H9 (cell line): ENCODE measurements at regions not wholly inside any gene's neighbourhood (a gene's known extent, or its start where the extent isn't known, plus 50 kb on each side); places are given as distances from the start of the nearest gene placed in this dataset.

ENCODE experiments used
- DNase-seq: peaks from one replicate; pipeline ENCODE4 v3.0.0-alpha.2; 2017
- H2AFZ ChIP-seq: one replicate; pipeline ENCODE4 v1.6.1; 2013; ENCODE audit warnings: mild to moderate bottlenecking, low read length, control low read depth, moderate library complexity
- H2AK5ac ChIP-seq: 2 replicates; pipeline ENCODE4 v1.6.1; 2013; ENCODE audit warnings: low read length, control low read depth, mixed read lengths; ENCODE audit not compliant: insufficient read length
- H2BK120ac ChIP-seq: one replicate; pipeline ENCODE4 v1.6.1; 2013; ENCODE audit warnings: low read depth, mild to moderate bottlenecking, low read length, control low read depth, inconsistent platforms; ENCODE audit not compliant: poor library complexity, severe bottlenecking
- H2BK12ac ChIP-seq: 2 replicates; pipeline ENCODE4 v1.6.1; 2013; ENCODE audit warnings: low read length, control low read depth, mixed read lengths, low read depth; ENCODE audit not compliant: insufficient read length
- H2BK15ac ChIP-seq: 2 replicates; pipeline ENCODE4 v1.6.1; 2013; ENCODE audit warnings: low read depth, low read length, control low read depth
- H2BK20ac ChIP-seq: one replicate; pipeline ENCODE4 v1.6.1; 2013; ENCODE audit warnings: low read depth, mild to moderate bottlenecking, low read length, control low read depth, inconsistent platforms; ENCODE audit not compliant: poor library complexity, severe bottlenecking
- H2BK5ac ChIP-seq: 2 replicates; pipeline ENCODE4 v1.6.1; 2013; ENCODE audit warnings: low read length, control low read depth, mixed read lengths; ENCODE audit not compliant: insufficient read length
- H3K14ac ChIP-seq: 2 replicates; pipeline ENCODE4 v1.6.1; 2013; ENCODE audit warnings: low read length, control low read depth; ENCODE audit not compliant: insufficient read depth
- H3K18ac ChIP-seq: 2 replicates; pipeline ENCODE4 v1.6.1; 2013; ENCODE audit warnings: low read depth, mild to moderate bottlenecking, mixed read lengths, low read length, control low read depth; ENCODE audit not compliant: insufficient read length
- H3K23ac ChIP-seq: 2 replicates; pipeline ENCODE4 v1.6.1; 2013; ENCODE audit warnings: low read length, control low read depth, mixed read lengths, low read depth; ENCODE audit not compliant: insufficient read length
- H3K23me2 ChIP-seq: 2 replicates; pipeline ENCODE4 v1.6.1; 2013; ENCODE audit warnings: low read depth, mild to moderate bottlenecking, mixed read lengths, low read length, control low read depth; ENCODE audit not compliant: insufficient read length, poor library complexity, severe bottlenecking
- H3K27ac ChIP-seq: 2 replicates; pipeline ENCODE4 v1.5.1; 2013; ENCODE audit warnings: low read length, control low read depth, mixed read lengths, low read depth; ENCODE audit not compliant: insufficient read length
- H3K27me3 ChIP-seq: 2 replicates; pipeline ENCODE4 v1.6.1; 2013; ENCODE audit warnings: low read length, control low read depth, inconsistent platforms; ENCODE audit not compliant: insufficient read depth
- H3K4ac ChIP-seq: 2 replicates; pipeline ENCODE4 v1.6.1; 2013; ENCODE audit warnings: low read depth, mild to moderate bottlenecking, control low read depth, inconsistent platforms, low read length, moderate library complexity
- H3K4me1 ChIP-seq: 2 replicates; pipeline ENCODE4 v1.6.1; 2013; ENCODE audit warnings: low read length, control low read depth, inconsistent platforms; ENCODE audit not compliant: insufficient read depth
- H3K4me2 ChIP-seq: 2 replicates; pipeline ENCODE4 v1.6.1; 2013; ENCODE audit warnings: low read length, control low read depth, mixed read lengths; ENCODE audit not compliant: insufficient read length, insufficient read depth
- H3K56ac ChIP-seq: 2 replicates; pipeline ENCODE4 v1.6.1; 2013; ENCODE audit warnings: low read depth, mild to moderate bottlenecking, mixed read lengths, low read length, control low read depth; ENCODE audit not compliant: insufficient read length
- H3K79me1 ChIP-seq: 2 replicates; pipeline ENCODE4 v1.6.1; 2013; ENCODE audit warnings: low read depth, mild to moderate bottlenecking, moderate library complexity, low read length, control low read depth, inconsistent platforms; ENCODE audit not compliant: insufficient read depth, poor library complexity, severe bottlenecking
- H3K79me2 ChIP-seq: 2 replicates; pipeline ENCODE4 v1.6.1; 2013; ENCODE audit warnings: low read length, control low read depth, inconsistent platforms; ENCODE audit not compliant: insufficient read depth
- H3K9ac ChIP-seq: 2 replicates; pipeline ENCODE4 v1.6.1; 2013; ENCODE audit warnings: low read length, control low read depth, mixed read lengths; ENCODE audit not compliant: insufficient read length; ENCODE audit errors: extremely low read depth
- H3K9me3 ChIP-seq: one replicate; pipeline ENCODE4 v1.6.1; 2013; ENCODE audit warnings: low read depth, low read length, inconsistent platforms; ENCODE audit not compliant: control insufficient read depth
- H3T11ph ChIP-seq: one replicate; pipeline ENCODE4 v1.6.1; 2013; ENCODE audit warnings: mild to moderate bottlenecking, low read length, control low read depth, inconsistent platforms
- H4K20me1 ChIP-seq: one replicate; pipeline ENCODE4 v1.6.1; 2013; ENCODE audit not compliant: control insufficient read depth, insufficient read length, insufficient read depth
- H4K5ac ChIP-seq: 2 replicates; pipeline ENCODE4 v1.6.1; 2013; ENCODE audit warnings: low read depth, mild to moderate bottlenecking, mixed read lengths, low read length, control low read depth; ENCODE audit not compliant: insufficient read length
- H4K8ac ChIP-seq: replicated peaks from 2 replicates; pipeline ENCODE4 v1.6.1; 2013; ENCODE audit warnings: low read length, control low read depth, mixed read lengths, low read depth; ENCODE audit not compliant: insufficient read length
- H4K91ac ChIP-seq: 2 replicates; pipeline ENCODE4 v1.6.1; 2013; ENCODE audit warnings: low read depth, mild to moderate bottlenecking, moderate library complexity, mixed read lengths, low read length, control low read depth; ENCODE audit not compliant: insufficient read length
- H3K27ac Mint-ChIP-seq, 3 experiments: 2 replicates in 2 of 3; 3 replicates in 1 of 3; pipeline ENCODE4 v1.8.0; 2020 to 2021; ENCODE audit warnings: mixed read lengths in 3 of 3, mild to moderate bottlenecking in 1 of 3, moderate library complexity in 1 of 3
- H3K27me3 Mint-ChIP-seq: 2 replicates; pipeline ENCODE4 v1.8.0; 2021; ENCODE audit warnings: low read depth, mild to moderate bottlenecking, moderate library complexity, mixed read lengths
- H3K36me3 Mint-ChIP-seq, 3 experiments: 2 replicates in 2 of 3; 3 replicates in 1 of 3; pipeline ENCODE4 v1.8.0; 2020 to 2021; ENCODE audit warnings: low read depth in 3 of 3, mixed read lengths in 3 of 3; ENCODE audit not compliant: insufficient read depth in 1 of 3
- H3K4me1 Mint-ChIP-seq, 2 experiments: 2 replicates each; pipeline ENCODE4 v1.8.0; 2020; ENCODE audit warnings: mixed read lengths in 2 of 2
- H3K4me3 Mint-ChIP-seq, 2 experiments: 2 replicates in 1 of 2; 3 replicates in 1 of 2; pipeline ENCODE4 v1.8.0; 2020 to 2021; ENCODE audit warnings: mild to moderate bottlenecking in 2 of 2, mixed read lengths in 2 of 2, moderate library complexity in 1 of 2
- H3K9me3 Mint-ChIP-seq, 2 experiments: 2 replicates in 1 of 2; 3 replicates in 1 of 2; pipeline ENCODE4 v1.8.0; 2020; ENCODE audit warnings: mild to moderate bottlenecking in 2 of 2, mixed read lengths in 2 of 2, moderate library complexity in 1 of 2
- WGBS: extraction: QIAGEN DNeasy Blood & Tissue Kit; methylation state at CpG from one replicate; pipeline ENCODE4 v1.1.7; 2013; ENCODE audit warnings: missing lambda C conversion rate, low lambda C conversion rate, mixed read lengths; ENCODE audit not compliant: insufficient read length; ENCODE audit errors: extremely low coverage; 5-methylcytosine and 5-hydroxymethylcytosine counted together
- TF ChIP-seq, protein P1 (sequence below): fragments of 200-600 bp; sonication (generic); conservative IDR thresholded peaks from 3 replicates; pipeline ENCODE4 v1.8.0; 2021; ENCODE audit warnings: antibody characterized with exemption, mild to moderate bottlenecking

DNA sequence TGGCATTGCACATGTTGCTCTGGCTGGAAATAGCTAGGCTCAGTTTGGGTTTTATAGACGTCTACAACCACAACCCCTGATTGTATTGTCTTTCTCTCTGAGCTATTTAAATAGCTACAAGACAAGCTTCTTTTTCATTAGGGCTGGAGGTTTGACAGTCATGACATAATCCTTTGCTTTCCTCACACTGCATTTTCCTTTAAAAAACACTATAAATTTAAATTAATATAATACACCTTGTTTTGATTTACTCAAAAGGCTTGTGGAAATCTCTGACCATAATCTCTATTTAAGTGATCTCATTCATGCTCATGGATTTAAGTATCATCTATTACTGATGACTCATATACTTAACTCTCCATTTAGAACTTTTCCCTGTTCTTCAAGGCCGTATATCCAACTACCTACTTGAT lies 50.4 kb upstream of the PTGFR start:
- no peak overlapping the region for H3K4me3 Mint-ChIP-seq
- Histone ChIP-seq H3K27ac (no peak overlapping the region), H3K56ac (no peak overlapping the region), H3K23me2 (no peaks in the 10 kb centered on the region), H4K91ac (no peak overlapping the region), H3K27me3 (no peaks in the 10 kb centered on the region), H3K9me3 (no peaks in the 10 kb centered on the region), H4K5ac (no peak overlapping the region), H2BK5ac (no peak overlapping the region), H2BK15ac (no peak overlapping the region), H2BK12ac (no peak overlapping the region), H3K18ac (no peak overlapping the region), H3T11ph (no peak overlapping the region), H3K9ac (no peak overlapping the region), H2BK120ac (no peak overlapping the region), H3K4me1 (peaks cover 3% of the 10 kb centered on the region; the same call in 1 of the 2 replicates), H4K20me1 (no peaks in the 10 kb centered on the region), H3K4me2 (no peak overlapping the region), H2BK20ac (no peak overlapping the region), H3K79me1 (no peaks in the 10 kb centered on the region), H2AK5ac (no peak overlapping the region), H2AFZ (no peak overlapping the region), H4K8ac (no peak overlapping the region), H3K23ac (no peak overlapping the region), H3K79me2 (no peaks in the 10 kb centered on the region), H3K4ac (no peak overlapping the region), H3K14ac (no peak overlapping the region)
- H3K27ac Mint-ChIP-seq: no peak overlapping the region
- no CpG with 5 or more reads among the region's 2 CpGs for WGBS
- H3K27me3 Mint-ChIP-seq: no peaks in the 10 kb centered on the region
- no peaks in the 10 kb centered on the region for H3K9me3 Mint-ChIP-seq
- TF ChIP-seq, protein P1, sequence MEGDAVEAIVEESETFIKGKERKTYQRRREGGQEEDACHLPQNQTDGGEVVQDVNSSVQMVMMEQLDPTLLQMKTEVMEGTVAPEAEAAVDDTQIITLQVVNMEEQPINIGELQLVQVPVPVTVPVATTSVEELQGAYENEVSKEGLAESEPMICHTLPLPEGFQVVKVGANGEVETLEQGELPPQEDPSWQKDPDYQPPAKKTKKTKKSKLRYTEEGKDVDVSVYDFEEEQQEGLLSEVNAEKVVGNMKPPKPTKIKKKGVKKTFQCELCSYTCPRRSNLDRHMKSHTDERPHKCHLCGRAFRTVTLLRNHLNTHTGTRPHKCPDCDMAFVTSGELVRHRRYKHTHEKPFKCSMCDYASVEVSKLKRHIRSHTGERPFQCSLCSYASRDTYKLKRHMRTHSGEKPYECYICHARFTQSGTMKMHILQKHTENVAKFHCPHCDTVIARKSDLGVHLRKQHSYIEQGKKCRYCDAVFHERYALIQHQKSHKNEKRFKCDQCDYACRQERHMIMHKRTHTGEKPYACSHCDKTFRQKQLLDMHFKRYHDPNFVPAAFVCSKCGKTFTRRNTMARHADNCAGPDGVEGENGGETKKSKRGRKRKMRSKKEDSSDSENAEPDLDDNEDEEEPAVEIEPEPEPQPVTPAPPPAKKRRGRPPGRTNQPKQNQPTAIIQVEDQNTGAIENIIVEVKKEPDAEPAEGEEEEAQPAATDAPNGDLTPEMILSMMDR: no peak
- 0 out of 7 replicates have a peak, but pooled peaks cover 0 to 6% (median 0%) of the 10 kb centered on the region in 3 experiments for H3K36me3 Mint-ChIP-seq
- no peak for DNase-seq
- H3K4me1 Mint-ChIP-seq: peaks cover 8 to 10% of the 10 kb centered on the region in 2 experiments
